Panc1 (cell line): ENCODE measurements at regions not wholly inside any gene's neighbourhood (a gene's known extent, or its start where the extent isn't known, plus 50 kb on each side); places are given as distances from the start of the nearest gene placed in this dataset.

Experiments
- POLR2AphosphoS5 ChIP-seq: IDR thresholded peaks from 2 replicates; pipeline ENCODE4 v1.6.1; 2012; ENCODE audit warnings: mild to moderate bottlenecking, low read depth, low read length, moderate library complexity
- SIN3A ChIP-seq: IDR thresholded peaks from 2 replicates; pipeline ENCODE4 v1.6.1; 2012; ENCODE audit warnings: low read depth, mild to moderate bottlenecking, low read length, moderate library complexity, borderline replicate concordance; ENCODE audit not compliant: insufficient read depth
- TCF7L2 ChIP-seq: IDR thresholded peaks from 2 replicates; pipeline ENCODE4 v1.6.1; 2011; ENCODE audit warnings: mild to moderate bottlenecking, low read depth, low read length, inconsistent platforms
- TF ChIP-seq, protein P1 (sequence below): fragments of 450-650 bp; IDR thresholded peaks from 2 replicates; pipeline ENCODE4 v1.5.1; 2017; ENCODE audit warnings: mild to moderate bottlenecking

DNA sequence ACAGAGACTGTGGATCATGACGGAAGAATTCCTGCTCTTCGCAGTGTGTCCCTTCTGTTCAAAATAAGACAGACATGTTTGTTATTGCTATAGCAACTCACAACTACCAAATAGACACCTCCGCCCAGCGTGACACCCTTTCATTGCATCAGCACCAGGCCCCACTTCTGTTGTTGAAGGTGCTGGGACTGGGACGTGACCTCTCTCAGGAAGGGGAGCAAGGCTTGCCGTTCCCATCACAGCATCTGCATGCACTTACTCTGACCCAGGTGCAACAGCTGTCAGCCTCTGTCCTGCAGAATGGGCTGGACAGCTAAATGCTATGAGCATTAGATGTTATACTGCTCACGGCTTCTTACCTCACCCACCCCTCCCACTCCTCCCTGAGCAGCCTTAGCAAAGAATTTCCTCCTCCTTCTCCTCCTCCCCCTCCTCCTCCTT is 94.1 kb downstream of the DACT2 start:
- TF ChIP-seq, protein P1, sequence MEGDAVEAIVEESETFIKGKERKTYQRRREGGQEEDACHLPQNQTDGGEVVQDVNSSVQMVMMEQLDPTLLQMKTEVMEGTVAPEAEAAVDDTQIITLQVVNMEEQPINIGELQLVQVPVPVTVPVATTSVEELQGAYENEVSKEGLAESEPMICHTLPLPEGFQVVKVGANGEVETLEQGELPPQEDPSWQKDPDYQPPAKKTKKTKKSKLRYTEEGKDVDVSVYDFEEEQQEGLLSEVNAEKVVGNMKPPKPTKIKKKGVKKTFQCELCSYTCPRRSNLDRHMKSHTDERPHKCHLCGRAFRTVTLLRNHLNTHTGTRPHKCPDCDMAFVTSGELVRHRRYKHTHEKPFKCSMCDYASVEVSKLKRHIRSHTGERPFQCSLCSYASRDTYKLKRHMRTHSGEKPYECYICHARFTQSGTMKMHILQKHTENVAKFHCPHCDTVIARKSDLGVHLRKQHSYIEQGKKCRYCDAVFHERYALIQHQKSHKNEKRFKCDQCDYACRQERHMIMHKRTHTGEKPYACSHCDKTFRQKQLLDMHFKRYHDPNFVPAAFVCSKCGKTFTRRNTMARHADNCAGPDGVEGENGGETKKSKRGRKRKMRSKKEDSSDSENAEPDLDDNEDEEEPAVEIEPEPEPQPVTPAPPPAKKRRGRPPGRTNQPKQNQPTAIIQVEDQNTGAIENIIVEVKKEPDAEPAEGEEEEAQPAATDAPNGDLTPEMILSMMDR: no peak
- TF ChIP-seq POLR2AphosphoS5: no peak
- no peak for TF ChIP-seq SIN3A
- TF ChIP-seq TCF7L2: no peak
